ENCODE measurements at regions not wholly inside any gene's neighbourhood (a gene's known extent, or its start where the extent isn't known, plus 50 kb on each side); places are given as distances from the start of the nearest gene placed in this dataset.
"Not testable (repeated sequence)": the region's sequence is repeated elsewhere in the genome, so short reads cannot be mapped to it uniquely, and the experiment has no call there.

GRCh38 chr7:46932306-46932675 is 649.6 kb downstream of the TNS3 start:
- DNase-seq: no peak

- DNase-seq: no peak
Observed at GRCh38 chr7:46930366-46930765, 651.5 kb downstream of the TNS3 start.

DNA sequence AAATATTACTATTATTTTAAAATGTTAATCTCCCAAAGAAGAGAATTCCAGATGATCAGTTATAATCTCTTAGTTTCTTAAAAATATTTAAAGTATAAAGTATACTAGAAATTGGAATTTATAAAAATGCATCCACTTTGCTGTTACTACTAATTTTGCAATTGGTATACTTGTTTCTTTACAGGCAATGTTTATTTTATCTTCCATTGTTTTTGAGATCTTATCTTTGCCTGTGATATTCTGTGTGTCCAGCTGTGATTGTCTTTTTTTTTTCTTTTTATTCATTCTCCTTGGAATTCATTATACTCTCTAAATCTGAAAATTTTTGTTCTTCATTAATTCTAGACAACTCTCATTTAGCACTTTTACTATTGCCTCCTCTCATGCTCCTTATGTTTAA is 652.6 kb downstream of the TNS3 start:
- no peak for DNase-seq

GRCh38 chr7:46928719-46929118 is 653.2 kb downstream of the TNS3 start:
- DNase-seq: no peak

GRCh38 chr7:46927131-46927810 is 654.6 kb downstream of the TNS3 start:
- DNase-seq: no peak

DNA sequence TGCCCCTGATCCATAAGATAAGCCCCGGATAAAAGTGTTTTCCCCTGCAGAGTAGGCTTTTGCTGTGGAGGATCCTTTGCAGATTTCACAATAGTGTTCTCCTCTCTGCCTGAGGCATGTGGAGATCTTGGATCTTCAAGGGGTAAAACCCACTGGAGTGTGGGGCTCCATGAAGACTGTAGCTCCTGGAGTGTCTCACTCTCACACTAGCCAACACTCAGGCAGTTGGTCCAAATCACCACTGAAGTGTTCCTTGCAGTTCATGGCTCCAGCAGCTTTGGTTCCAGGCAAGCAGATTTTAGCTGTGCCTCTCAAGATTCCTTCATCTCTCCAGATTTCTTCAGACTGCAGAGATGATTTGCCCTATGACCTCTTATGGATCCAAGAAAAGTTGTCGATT is 665.3 kb downstream of the TNS3 start:
- no peak for DNase-seq

- no peak for DNase-seq
Observed at GRCh38 chr7:46912692-46913091, 669.2 kb downstream of the TNS3 start.

DNA sequence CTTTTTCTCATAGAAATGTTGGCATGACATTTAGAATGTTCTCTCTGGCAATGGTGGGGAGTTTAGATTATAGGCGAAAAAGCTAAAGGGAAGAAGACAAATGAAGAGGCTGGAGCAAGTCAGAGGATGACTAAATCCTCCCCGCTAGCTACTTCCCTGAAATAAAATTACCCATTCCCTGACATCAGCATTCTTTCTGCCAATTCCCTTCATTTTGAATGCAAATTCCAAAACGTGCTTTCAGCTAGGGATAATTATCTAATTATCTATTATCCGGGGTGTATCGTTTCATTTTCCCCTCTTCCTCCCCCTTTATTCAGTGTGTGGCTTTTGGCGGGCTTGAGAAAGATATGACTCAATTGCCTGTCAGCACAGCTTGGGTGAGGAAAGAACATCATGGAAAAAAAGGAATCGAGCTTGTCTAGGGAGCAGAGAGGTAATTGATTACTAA is 672.3 kb downstream of the TNS3 start:
- DNase-seq: no peak

DNA sequence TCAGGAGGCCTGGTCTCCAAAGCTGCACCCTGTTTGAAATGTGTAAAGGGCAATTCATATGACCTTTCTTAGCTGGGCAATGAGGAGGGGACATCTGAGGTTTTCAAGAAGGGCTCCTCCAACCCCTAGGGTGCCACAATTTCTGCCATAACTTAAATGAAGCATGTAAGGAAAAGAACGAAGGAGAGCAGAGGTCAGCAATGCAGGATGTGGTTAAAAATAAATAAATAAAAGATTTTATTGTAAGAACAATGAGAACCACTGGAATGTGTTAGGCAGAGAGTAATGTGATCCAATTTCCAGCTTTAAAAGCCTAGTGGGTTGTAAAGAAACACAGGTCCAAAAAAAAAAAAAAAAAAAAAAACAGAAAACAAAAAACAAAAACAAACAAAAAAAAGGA is 673.1 kb downstream of the TNS3 start:
- no peak for DNase-seq

DNA sequence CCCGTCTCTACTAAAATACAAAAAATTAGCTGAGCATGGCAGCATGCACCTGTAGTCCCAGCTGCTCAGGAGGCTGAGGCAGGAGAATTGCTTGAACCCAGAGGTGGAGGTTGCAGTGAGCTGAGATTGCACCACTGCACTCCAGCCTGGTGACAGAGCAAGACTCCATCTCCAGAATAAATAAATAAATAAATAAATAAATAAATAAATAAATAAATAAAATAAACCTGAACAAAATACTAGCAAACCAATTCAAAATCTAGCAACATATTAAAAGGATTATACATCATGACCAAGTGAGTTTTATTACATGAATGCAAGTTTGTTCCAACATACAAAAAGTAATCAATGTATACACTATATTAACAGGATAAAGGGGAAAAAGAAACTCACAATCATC is 677.4 kb downstream of the TNS3 start:
- not testable (repeated sequence) for DNase-seq

- DNase-seq: no peak
Observed at GRCh38 chr7:46902463-46902862, 679.4 kb downstream of the TNS3 start.

DNA sequence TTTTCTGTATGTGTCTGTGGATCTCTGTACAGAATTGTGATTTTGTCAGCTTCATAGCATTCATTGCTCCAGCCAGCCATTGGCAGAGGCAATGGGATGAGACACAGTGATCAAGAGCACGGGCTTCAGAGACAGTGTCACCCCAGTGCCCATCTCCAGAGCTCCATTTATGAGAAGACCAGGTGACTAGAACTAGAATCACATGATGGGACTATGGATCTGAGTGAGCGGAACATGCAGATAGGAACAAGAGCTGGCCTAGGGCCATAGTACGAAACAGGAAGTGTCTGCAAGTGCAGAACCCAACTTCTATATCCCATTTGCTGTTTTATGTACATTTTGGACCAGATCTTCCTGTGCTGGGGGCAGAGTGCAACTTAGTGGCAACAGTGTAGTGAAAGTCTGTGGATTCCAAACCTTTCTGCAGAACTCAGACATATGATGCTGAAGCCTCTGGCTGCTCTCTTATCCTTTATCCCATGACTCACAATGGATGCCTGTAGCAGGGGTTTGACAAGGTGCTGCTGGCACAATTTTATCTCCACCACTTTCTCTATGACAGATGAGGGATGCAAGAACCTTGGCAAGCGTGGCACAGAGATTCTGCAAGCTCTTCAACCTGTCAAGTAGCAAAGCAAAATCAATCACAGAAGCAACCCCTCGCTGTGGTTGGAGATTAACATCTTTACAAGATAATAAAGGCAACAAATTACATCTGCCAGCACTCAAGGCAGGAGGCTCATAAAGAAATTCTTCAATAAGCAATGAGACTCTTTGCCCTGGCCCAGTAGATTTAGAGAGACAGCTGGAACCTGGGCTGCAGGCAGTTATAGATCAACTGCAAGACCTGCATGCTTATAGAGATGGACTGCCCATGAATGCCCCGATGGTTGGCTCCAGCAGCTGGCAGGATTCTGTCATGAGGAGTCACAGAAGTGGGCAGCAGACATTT is 681.3 kb downstream of the TNS3 start:
- no peak for DNase-seq

DNA sequence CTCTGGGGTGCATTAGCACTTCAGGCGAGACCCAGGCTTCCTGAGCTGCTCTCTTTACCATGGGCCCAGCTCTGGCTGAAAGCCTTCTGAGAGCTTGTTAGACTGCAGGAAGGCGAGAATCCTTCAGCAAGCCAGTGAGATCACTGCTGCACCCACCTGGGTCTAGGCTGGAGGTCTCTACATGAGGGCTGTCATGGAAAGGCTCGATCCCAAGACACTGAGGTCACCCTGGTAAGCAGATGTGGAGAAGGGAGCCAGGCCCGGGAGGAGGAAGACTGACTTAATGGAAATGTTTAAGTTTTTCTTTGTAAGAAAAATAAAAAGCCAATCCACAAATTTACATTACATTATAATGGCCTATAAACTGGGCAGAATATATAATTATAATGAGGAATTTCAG is 684.5 kb downstream of the TNS3 start:
- no peak for DNase-seq

DNA sequence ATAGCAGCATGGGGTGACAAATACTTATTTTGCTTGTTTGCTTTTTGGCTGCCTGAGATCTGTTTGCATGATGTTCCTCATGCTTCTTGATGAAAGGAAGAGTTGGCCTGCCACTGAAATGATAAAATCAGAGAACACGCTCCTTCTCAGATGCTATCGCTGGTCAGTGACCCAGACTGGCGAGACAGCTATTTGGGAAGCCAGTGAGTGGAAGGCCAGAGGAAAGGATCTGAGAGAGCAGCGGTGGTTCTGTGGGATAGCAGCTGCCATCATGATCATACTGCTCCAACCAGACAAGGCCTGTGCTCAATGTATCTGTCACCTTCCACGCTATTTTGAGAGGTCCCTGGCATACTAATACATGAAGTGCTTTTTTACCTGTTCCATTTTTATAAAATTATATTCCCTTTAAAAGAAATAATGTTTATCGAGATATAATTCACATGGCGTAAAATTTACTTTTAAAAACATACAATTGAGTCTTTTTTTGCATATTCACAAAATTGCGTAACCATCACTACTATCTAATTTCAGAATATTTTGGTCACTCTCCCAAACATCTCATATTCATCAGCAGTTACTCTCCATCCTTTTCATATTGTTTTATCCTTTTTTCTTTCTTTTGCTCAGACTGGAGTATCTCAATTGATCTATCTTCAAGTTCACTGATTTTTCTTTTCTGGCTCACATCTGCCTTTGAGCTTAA is 695.1 kb downstream of the TNS3 start:
- DNase-seq: no peak

DNA sequence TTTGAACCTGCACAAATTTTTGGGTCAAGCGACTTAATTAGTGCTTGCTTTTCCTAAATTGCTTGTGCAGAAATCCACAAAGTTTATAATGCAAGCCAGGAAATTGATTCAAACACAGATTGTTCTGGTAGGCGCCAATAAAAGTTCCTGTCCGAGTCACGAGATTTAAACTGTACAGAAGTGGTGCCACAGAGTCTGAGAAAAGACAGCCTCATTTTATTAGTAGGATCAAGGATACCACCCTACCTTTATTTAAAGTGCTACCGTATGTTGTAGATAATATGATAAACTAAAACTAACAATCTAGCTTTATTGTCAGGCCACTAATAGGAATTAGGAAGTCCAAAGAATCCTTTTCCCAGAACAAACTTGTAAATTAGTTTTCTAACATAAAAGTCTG is 696.7 kb downstream of the TNS3 start:
- DNase-seq: no peak

DNA sequence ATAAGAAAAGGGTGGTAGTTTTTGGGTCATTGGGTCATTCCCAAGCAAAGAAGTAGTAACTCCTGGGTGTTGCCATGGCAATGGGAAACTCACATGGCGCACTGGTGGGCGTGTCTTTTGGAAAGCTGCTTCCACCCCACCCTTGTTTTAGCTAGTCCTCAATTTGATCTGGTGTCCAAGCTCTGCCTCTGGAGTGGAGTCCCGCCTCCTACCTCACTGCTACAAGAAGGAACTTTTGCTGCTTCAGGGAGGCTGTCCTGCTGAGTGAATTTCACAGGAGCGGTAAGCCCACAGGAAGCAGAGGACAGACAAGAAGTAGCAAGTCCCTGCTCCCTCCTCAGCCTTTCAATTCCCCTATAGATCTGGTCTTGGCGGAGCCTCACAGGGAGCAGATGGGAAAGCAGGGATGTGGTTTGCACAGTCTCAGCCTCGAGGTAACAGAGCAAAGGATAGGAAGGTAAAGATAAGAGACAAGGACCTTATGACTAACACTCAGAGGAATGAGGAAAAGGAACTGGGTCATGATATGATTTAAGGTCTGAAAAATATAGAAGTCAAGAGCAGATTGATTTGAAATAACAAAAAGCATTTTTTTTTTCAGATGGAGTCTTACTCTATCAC is 700.3 kb downstream of the TNS3 start:
- no peak for DNase-seq

DNA sequence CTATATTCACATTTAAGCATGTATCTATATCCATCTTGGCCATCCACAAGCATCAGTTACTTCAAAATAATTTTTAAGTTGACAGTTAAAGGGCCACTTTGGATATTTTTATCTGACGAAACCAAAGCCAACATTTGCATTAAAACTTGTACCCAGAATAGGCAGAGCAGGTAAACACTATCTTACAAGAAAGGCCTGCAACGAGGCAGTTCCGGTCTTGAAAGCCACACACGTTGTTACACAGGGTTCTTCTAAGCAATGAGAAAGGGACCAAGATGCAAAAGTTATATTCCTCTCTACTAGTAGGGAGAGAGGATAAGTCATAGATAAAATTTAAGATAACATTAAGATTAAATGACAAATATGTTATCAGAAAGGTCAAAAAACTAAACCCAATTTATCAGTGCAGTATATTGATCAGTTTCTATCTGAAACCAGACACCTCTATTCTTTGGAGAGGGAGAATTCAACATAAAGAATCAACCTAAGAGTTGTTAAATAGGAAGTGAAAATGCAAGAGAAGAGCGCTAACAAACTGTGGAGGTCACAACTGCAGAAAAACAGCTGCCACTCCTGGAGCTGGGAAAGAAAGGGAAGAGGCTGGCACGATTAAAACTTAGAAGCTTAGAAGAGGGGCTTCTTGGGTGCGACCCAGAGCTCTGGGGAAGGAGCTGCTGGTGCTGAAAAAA is 701.3 kb downstream of the TNS3 start:
- DNase-seq: no peak

DNA sequence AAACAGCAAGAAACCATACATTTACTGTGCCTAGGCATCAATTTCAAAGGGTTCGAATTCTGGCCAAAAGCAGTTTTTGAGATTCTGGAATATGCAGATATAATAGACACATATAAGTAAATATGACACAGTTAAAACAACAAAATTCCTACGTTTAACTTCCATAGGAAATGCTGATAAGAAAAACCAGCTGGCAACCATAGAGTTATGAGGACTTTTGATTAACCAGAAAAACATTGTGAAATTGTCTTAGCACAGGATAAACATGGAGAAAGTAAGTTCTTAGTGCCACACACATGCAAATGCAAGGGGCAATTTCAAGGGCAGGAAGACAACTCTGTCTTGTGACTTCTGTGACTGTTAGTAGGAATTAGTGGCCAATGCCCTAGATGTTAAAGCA is 702.1 kb downstream of the TNS3 start:
- DNase-seq: no peak

DNA sequence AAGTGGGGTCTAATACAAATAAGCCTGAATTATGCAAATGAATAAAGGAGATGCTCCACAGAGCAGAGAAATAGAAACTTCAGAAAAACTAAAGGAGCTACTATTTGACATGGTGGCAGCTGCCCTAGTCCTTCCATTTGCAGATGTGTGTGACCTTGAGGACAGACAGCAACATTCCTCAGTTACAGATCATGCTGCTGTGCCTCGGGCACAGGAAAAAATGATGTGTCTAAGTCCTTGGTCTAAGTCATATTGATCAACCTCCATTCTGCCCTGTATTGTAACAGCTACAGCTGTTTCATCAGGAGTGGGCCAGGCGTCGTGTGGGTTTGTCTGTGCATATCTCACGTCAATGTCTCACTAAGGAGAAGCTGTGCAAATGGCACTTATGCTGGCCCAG is 710.4 kb downstream of the TNS3 start:
- DNase-seq: no peak

DNA sequence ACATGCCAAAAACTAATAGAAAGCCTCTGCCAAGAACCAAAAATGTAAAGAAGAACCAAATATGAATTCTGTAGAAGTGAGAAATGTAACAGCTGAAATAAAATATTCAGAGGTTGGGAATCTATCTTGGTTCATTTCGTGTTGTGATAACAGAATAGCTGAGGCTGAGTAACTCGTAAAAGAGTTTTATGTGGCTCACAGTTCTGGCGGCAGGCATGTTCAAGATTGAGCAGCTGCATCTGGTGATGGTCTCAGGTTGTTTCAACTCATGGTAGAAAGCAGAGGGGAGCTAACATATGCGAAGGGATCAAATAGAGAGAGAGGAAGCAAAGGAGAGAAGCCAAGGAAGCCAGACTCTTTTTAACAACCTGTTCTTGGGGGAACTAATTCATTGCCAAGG is 717.2 kb downstream of the TNS3 start:
- no peak for DNase-seq

- no peak for DNase-seq
Observed at GRCh38 chr7:46859963-46860475, 721.9 kb downstream of the TNS3 start.

DNA sequence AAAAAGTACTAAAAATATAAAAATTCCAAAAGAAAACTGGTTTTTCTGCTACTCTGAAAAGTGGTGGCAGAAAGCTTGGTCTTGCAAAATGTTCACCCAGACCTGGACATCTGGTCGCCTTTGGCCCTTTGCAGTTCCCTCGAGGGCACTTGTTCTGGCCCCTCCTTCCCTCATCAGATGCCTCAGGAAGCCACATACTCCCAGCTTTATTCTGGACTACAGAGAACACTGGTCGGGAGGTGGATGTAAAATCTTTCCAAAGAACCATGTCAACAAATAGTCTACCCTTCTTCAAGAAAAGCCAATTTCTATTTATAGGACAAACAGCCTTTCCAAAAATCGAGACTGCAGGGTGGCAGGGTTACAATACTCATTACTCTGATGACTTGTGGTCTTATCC is 726.1 kb downstream of the TNS3 start:
- no peak for DNase-seq

Data from CD4-positive, alpha-beta T cell treated with Interleukin-1 beta for 1 hour (primary cell).